GM23338 (cell line): ENCODE measurements at regions not wholly inside any gene's neighbourhood (a gene's known extent, or its start where the extent isn't known, plus 50 kb on each side); places are given as distances from the start of the nearest gene placed in this dataset.

ENCODE experiments used
- ATAC-seq: fragments of 200-7000 bp; cut with Tn5 transposase; 3 replicates; pipeline ENCODE4 v1.9.1; 2020
- DNase-seq: peaks from one replicate; pipeline ENCODE4 v3.0.0-alpha.2; 2015; ENCODE audit warnings: low spot score
- H2AFZ ChIP-seq: fragments of 200-600 bp; sonication (generic); 2 replicates; pipeline ENCODE4 v1.8.0; 2016; ENCODE audit warnings: antibody characterized with exemption, mild to moderate bottlenecking, moderate library complexity
- H3F3A ChIP-seq: fragments of 200-600 bp; sonication (generic); replicated peaks from 2 replicates; pipeline ENCODE4 v1.8.0; 2017; ENCODE audit warnings: antibody characterized with exemption, mixed run types, low read depth
- H3K27ac ChIP-seq: fragments of 200-600 bp; sonication (generic); 2 replicates; pipeline ENCODE4 v1.6.1; 2016; ENCODE audit warnings: low read depth
- H3K27me3 ChIP-seq: fragments of 200-600 bp; sonication (generic); 2 replicates; pipeline ENCODE4 v1.8.0; 2016; ENCODE audit warnings: mild to moderate bottlenecking, mixed run types, moderate library complexity; ENCODE audit not compliant: insufficient read depth
- H3K36me3 ChIP-seq: fragments of 200-600 bp; sonication (generic); 2 replicates; pipeline ENCODE4 v1.8.0; 2016; ENCODE audit warnings: mild to moderate bottlenecking; ENCODE audit not compliant: insufficient read depth
- H3K4me1 ChIP-seq: fragments of 200-600 bp; sonication (generic); 2 replicates; pipeline ENCODE4 v1.8.0; 2016; ENCODE audit warnings: mild to moderate bottlenecking, moderate library complexity; ENCODE audit not compliant: insufficient read depth
- H3K4me2 ChIP-seq: fragments of 200-600 bp; sonication (generic); 2 replicates; pipeline ENCODE4 v1.7.1; 2017; ENCODE audit warnings: mixed run types
- H3K4me3 ChIP-seq: fragments of 200-600 bp; sonication (generic); 2 replicates; pipeline ENCODE4 v1.6.1; 2016; ENCODE audit warnings: mixed run types
- H3K79me2 ChIP-seq: fragments of 200-600 bp; sonication (generic); replicated peaks from 2 replicates; pipeline ENCODE4 v1.8.0; 2017; ENCODE audit warnings: mild to moderate bottlenecking; ENCODE audit not compliant: insufficient read depth
- H3K9me2 ChIP-seq: fragments of 200-600 bp; sonication (generic); 2 replicates; pipeline ENCODE4 v1.8.0; 2017; ENCODE audit not compliant: insufficient read depth
- H4K20me1 ChIP-seq: fragments of 200-600 bp; sonication (generic); replicated peaks from 2 replicates; pipeline ENCODE4 v1.8.0; 2017; ENCODE audit warnings: mild to moderate bottlenecking; ENCODE audit not compliant: insufficient read depth
- H3K27ac Mint-ChIP-seq: 2 replicates; pipeline ENCODE4 v1.8.0; 2020; ENCODE audit warnings: inconsistent platforms, mild to moderate bottlenecking, moderate library complexity, mixed read lengths
- H3K27me3 Mint-ChIP-seq: 3 replicates; pipeline ENCODE4 v1.8.0; 2022; ENCODE audit warnings: low read depth, mild to moderate bottlenecking, moderate library complexity, mixed read lengths, inconsistent platforms; ENCODE audit not compliant: insufficient read depth, poor library complexity
- H3K36me3 Mint-ChIP-seq: 3 replicates; pipeline ENCODE4 v1.8.0; 2021; ENCODE audit warnings: low read depth, mild to moderate bottlenecking, inconsistent platforms, moderate library complexity, mixed read lengths
- H3K4me1 Mint-ChIP-seq: 3 replicates; pipeline ENCODE4 v1.8.0; 2020; ENCODE audit warnings: mild to moderate bottlenecking, inconsistent platforms, mixed read lengths
- H3K4me3 Mint-ChIP-seq: 3 replicates; pipeline ENCODE4 v1.8.0; 2021; ENCODE audit warnings: moderate library complexity, mild to moderate bottlenecking, inconsistent platforms, mixed read lengths
- H3K9me3 Mint-ChIP-seq: 3 replicates; pipeline ENCODE4 v1.8.0; 2020; ENCODE audit warnings: moderate library complexity, mild to moderate bottlenecking, inconsistent platforms, mixed read lengths
- CREB1 ChIP-seq: fragments of 250-450 bp; sonication (Bioruptor Pico); IDR thresholded peaks from 2 replicates; pipeline ENCODE4 v1.5.0; 2020; ENCODE audit warnings: low read depth, mild to moderate bottlenecking, moderate library complexity
- EZH2 ChIP-seq: fragments of 200-600 bp; sonication (generic); IDR thresholded peaks from one replicate; pipeline ENCODE4 v1.8.0; 2017; ENCODE audit warnings: antibody characterized with exemption, mild to moderate bottlenecking, low read depth; ENCODE audit not compliant: unreplicated experiment
- EZH2phosphoT487 ChIP-seq: fragments of 200-600 bp; sonication (generic); IDR thresholded peaks from one replicate; pipeline ENCODE4 v1.8.1; 2018; ENCODE audit warnings: antibody characterized with exemption; ENCODE audit not compliant: unreplicated experiment
- JUNB ChIP-seq: IDR thresholded peaks from one replicate; pipeline ENCODE4 v1.6.1; 2016; ENCODE audit warnings: antibody characterized with exemption; ENCODE audit not compliant: unreplicated experiment
- NANOG ChIP-seq: IDR thresholded peaks from 2 replicates; pipeline ENCODE4 v1.6.1; 2016; ENCODE audit warnings: antibody characterized with exemption, borderline replicate concordance
- POLR2AphosphoS5 ChIP-seq: IDR thresholded peaks from 2 replicates; pipeline ENCODE4 v1.6.1; 2016; ENCODE audit warnings: antibody characterized with exemption, low read depth
- STAT1 ChIP-seq: IDR thresholded peaks from one replicate; pipeline ENCODE4 v1.6.1; 2016; ENCODE audit warnings: antibody characterized with exemption; ENCODE audit not compliant: unreplicated experiment
- ZNF114 ChIP-seq: fragments of 250-450 bp; sonication (Bioruptor Pico); IDR thresholded peaks from 2 replicates; pipeline ENCODE4 v1.5.0; 2020; ENCODE audit warnings: mild to moderate bottlenecking, moderate library complexity
- ZNF331 ChIP-seq: fragments of 250-450 bp; sonication (Bioruptor Pico); IDR thresholded peaks from 2 replicates; pipeline ENCODE4 v1.5.0; 2020; ENCODE audit warnings: low read depth, mild to moderate bottlenecking, moderate library complexity
- TF ChIP-seq, protein P1 (sequence below): IDR thresholded peaks from one replicate; pipeline ENCODE4 v1.6.1; 2018; ENCODE audit warnings: antibody characterized with exemption; ENCODE audit not compliant: unreplicated experiment
- TF ChIP-seq, protein P2 (sequence below): fragments of 250-450 bp; sonication (Bioruptor Pico); IDR thresholded peaks from 2 replicates; pipeline ENCODE4 v1.5.0; 2020; ENCODE audit warnings: mild to moderate bottlenecking, moderate library complexity

- TF ChIP-seq, protein P1, sequence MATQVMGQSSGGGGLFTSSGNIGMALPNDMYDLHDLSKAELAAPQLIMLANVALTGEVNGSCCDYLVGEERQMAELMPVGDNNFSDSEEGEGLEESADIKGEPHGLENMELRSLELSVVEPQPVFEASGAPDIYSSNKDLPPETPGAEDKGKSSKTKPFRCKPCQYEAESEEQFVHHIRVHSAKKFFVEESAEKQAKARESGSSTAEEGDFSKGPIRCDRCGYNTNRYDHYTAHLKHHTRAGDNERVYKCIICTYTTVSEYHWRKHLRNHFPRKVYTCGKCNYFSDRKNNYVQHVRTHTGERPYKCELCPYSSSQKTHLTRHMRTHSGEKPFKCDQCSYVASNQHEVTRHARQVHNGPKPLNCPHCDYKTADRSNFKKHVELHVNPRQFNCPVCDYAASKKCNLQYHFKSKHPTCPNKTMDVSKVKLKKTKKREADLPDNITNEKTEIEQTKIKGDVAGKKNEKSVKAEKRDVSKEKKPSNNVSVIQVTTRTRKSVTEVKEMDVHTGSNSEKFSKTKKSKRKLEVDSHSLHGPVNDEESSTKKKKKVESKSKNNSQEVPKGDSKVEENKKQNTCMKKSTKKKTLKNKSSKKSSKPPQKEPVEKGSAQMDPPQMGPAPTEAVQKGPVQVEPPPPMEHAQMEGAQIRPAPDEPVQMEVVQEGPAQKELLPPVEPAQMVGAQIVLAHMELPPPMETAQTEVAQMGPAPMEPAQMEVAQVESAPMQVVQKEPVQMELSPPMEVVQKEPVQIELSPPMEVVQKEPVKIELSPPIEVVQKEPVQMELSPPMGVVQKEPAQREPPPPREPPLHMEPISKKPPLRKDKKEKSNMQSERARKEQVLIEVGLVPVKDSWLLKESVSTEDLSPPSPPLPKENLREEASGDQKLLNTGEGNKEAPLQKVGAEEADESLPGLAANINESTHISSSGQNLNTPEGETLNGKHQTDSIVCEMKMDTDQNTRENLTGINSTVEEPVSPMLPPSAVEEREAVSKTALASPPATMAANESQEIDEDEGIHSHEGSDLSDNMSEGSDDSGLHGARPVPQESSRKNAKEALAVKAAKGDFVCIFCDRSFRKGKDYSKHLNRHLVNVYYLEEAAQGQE = no peak
- TF ChIP-seq EZH2phosphoT487 (no peak), ZNF331 (CRISPR knock-in tag) (no peak), JUNB (no peak), EZH2 (no peak)
Observed at GRCh38 chr2:215717501-215718381, 281.9 kb upstream of the FN1 start (continued).

- ATAC-seq = no peak
- DNase-seq = no peak
- Mint-ChIP-seq H3K27ac (no peak overlapping the region), H3K9me3 (no peaks in the 10 kb centered on the region), H3K27me3 (peaks cover 2% of the 10 kb centered on the region), H3K4me3 (no peak overlapping the region), H3K36me3 (no peaks in the 10 kb centered on the region), H3K4me1 (no peaks in the 10 kb centered on the region)
- Histone ChIP-seq H3F3A (no peaks in the 10 kb centered on the region), H3K4me1 (no peaks in the 10 kb centered on the region), H2AFZ (no peak overlapping the region), H3K4me3 (no peak overlapping the region), H3K27me3 (no peaks in the 10 kb centered on the region), H3K4me2 (no peak overlapping the region), H4K20me1 (no peaks in the 10 kb centered on the region), H3K9me2 (0 out of 2 replicates have a peak, but pooled peaks cover 10% of the 10 kb centered on the region), H3K79me2 (no peaks in the 10 kb centered on the region), H3K27ac (no peak overlapping the region), H3K36me3 (no peaks in the 10 kb centered on the region)
- TF ChIP-seq ZNF114 = no peak
- no peak for TF ChIP-seq JUNB
- no peak for TF ChIP-seq ZNF331 (CRISPR knock-in tag)
- no peak for TF ChIP-seq NANOG
- TF ChIP-seq, protein P1 = no peak
- TF ChIP-seq CREB1 (CRISPR knock-in tag) = no peak
- TF ChIP-seq STAT1 = no peak
- TF ChIP-seq POLR2AphosphoS5 = no peak
- TF ChIP-seq, protein P2, sequence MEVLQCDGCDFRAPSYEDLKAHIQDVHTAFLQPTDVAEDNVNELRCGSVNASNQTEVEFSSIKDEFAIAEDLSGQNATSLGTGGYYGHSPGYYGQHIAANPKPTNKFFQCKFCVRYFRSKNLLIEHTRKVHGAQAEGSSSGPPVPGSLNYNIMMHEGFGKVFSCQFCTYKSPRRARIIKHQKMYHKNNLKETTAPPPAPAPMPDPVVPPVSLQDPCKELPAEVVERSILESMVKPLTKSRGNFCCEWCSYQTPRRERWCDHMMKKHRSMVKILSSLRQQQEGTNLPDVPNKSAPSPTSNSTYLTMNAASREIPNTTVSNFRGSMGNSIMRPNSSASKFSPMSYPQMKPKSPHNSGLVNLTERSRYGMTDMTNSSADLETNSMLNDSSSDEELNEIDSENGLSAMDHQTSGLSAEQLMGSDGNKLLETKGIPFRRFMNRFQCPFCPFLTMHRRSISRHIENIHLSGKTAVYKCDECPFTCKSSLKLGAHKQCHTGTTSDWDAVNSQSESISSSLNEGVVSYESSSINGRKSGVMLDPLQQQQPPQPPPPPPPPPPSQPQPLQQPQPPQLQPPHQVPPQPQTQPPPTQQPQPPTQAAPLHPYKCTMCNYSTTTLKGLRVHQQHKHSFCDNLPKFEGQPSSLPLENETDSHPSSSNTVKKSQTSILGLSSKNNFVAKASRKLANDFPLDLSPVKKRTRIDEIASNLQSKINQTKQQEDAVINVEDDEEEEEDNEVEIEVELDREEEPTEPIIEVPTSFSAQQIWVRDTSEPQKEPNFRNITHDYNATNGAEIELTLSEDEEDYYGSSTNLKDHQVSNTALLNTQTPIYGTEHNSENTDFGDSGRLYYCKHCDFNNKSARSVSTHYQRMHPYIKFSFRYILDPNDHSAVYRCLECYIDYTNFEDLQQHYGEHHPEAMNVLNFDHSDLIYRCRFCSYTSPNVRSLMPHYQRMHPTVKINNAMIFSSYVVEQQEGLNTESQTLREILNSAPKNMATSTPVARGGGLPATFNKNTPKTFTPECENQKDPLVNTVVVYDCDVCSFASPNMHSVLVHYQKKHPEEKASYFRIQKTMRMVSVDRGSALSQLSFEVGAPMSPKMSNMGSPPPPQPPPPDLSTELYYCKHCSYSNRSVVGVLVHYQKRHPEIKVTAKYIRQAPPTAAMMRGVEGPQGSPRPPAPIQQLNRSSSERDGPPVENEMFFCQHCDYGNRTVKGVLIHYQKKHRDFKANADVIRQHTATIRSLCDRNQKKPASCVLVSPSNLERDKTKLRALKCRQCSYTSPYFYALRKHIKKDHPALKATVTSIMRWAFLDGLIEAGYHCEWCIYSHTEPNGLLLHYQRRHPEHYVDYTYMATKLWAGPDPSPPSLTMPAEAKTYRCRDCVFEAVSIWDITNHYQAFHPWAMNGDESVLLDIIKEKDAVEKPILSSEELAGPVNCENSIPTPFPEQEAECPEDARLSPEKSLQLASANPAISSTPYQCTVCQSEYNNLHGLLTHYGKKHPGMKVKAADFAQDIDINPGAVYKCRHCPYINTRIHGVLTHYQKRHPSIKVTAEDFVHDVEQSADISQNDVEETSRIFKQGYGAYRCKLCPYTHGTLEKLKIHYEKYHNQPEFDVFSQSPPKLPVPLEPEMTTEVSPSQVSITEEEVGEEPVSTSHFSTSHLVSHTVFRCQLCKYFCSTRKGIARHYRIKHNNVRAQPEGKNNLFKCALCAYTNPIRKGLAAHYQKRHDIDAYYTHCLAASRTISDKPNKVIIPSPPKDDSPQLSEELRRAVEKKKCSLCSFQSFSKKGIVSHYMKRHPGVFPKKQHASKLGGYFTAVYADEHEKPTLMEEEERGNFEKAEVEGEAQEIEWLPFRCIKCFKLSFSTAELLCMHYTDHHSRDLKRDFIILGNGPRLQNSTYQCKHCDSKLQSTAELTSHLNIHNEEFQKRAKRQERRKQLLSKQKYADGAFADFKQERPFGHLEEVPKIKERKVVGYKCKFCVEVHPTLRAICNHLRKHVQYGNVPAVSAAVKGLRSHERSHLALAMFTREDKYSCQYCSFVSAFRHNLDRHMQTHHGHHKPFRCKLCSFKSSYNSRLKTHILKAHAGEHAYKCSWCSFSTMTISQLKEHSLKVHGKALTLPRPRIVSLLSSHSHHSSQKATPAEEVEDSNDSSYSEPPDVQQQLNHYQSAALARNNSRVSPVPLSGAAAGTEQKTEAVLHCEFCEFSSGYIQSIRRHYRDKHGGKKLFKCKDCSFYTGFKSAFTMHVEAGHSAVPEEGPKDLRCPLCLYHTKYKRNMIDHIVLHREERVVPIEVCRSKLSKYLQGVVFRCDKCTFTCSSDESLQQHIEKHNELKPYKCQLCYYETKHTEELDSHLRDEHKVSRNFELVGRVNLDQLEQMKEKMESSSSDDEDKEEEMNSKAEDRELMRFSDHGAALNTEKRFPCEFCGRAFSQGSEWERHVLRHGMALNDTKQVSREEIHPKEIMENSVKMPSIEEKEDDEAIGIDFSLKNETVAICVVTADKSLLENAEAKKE (CRISPR knock-in tag) = no peak
Observed at GRCh38 chr2:215716956-215717355, 281.1 kb upstream of the FN1 start.
